ENCODE measurements at regions not wholly inside any gene's neighbourhood (a gene's known extent, or its start where the extent isn't known, plus 50 kb on each side); places are given as distances from the start of the nearest gene placed in this dataset.

DNA sequence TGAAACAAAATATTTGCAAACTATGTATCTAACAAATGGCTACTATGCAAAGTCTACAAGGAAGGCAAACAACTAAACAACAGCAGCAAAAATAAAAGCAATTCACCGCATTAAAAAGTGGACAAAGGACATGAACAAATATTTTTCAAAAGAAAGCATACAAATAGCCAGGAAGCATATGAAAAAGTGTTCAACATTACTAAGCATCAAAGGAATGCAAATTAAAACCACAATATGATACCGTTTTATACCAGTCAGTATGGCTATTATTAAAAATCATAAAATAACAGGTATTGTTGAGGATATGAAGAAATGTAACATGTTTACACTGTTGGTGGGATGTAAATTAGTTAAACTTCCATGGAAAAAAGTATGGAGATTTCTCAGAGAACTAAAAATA is 1106.7 kb downstream of the PDHA2 start:
- TF ChIP-seq CTCF (conservative IDR thresholded peaks at IDR 0.05) (no peak), ZFX (IDR thresholded peaks at IDR 0.05) (no peak)
